ENCODE measurements at regions not wholly inside any gene's neighbourhood (a gene's known extent, or its start where the extent isn't known, plus 50 kb on each side); places are given as distances from the start of the nearest gene placed in this dataset.

- TF ChIP-seq CTCF (IDR thresholded peaks at IDR 0.05; ENCODE audit: low read depth, low read length, poor library complexity, severe bottlenecking) (no peak), EZH2phosphoT487 (IDR thresholded peaks at IDR 0.05; ENCODE audit: borderline replicate concordance, low read length) (no peak)
Observed at GRCh38 chr1:11339346-11340232, 66.6 kb downstream of the UBIAD1 start.

Data from DOHH2 (cell line).